Forelimb muscle (tissue), 1 donor: ENCODE measurements at regions not wholly inside any gene's neighbourhood (a gene's known extent, or its start where the extent isn't known, plus 50 kb on each side); places are given as distances from the start of the nearest gene placed in this dataset.

ENCODE experiments used
- DNase-seq: peaks from one replicate; pipeline ENCODE4 v3.0.0-alpha.2; 2013; ENCODE audit warnings: low read depth

- DNase-seq, result no peak
Measured at GRCh38 chr1:232555494-232556210, 74.3 kb downstream of the SIPA1L2 start.

- no peak for DNase-seq
Measured at GRCh38 chr1:232554409-232554808, 75.5 kb downstream of the SIPA1L2 start.

DNA sequence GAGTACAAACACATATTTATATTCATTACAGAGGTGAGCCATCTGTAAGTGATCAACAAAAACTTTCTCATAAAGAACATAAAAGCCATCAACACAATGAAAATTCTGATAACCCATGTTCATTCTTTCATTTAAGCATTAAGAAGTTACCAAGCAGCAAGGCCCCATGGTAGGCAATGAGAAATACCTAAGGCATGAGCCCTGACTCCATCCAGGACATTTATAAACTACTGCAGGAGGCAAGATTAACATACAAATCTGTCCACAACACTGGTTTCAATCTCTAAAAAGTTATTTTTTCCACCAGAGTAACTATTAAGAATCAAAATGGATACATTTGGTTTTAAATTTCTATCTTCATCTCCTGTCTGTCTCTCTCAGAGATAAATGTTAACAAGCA is 76.1 kb downstream of the SIPA1L2 start:
- DNase-seq, result no peak

DNA sequence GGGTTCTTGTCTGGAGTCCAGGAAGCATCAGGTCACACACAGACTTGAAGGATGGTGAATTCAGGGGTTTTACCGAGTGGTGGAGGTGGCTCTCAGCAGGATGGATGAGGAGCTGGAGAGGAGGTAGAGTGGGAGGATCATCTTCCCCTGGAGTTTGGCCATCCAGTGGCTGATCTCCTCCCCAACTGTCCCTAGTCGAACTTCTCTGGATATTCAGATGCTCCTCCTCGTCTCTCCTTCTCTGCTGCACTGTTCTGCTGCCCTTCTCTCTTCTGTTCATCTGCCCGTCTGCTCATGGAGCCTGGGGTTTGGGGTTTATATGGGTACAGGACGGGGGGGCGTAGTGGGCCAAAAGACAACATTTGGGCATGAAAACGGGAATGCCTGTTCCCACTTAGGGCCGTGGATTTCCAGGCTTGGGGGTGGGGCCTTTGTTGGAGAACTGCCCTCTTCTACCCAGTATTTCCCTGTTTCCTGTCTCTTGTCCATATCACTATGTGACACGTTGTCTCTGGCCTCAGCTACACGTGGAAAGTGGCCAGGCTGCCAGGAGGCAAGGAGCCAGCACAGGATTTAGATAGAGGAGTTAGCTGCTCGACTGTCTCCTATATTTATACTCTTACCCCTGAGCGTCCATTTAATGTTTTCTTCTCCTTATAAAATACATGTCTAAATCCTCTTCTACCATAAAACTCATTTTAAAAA is 76.7 kb downstream of the SIPA1L2 start:
- no peak for DNase-seq

GRCh38 chr1:232551386-232551785 is 78.5 kb downstream of the SIPA1L2 start:
- no peak for DNase-seq

- no peak for DNase-seq
Measured at GRCh38 chr1:232550007-232550406, 79.9 kb downstream of the SIPA1L2 start.

DNA sequence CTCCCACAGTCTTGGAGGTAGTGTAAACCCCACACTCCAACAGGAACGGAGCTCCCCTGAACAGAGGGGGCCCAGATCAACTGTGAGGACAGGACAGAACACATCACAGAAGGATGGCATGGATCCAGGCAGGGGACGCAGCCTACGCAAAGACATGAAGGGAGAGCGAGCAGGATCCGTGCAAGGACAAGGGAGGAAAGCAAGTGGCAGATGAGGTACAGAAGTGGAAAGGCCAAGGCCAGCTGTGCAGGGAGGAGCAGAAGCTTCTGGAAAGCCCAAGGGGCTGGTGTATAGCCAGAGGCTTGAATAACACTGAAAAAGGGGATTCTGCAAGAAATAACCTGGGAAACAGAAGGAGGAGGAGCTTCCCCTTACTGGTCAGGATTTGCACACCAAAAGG is 81.2 kb downstream of the SIPA1L2 start:
- DNase-seq, result no peak

- no peak for DNase-seq
Measured at GRCh38 chr1:232547938-232548484, 81.9 kb downstream of the SIPA1L2 start.

DNA sequence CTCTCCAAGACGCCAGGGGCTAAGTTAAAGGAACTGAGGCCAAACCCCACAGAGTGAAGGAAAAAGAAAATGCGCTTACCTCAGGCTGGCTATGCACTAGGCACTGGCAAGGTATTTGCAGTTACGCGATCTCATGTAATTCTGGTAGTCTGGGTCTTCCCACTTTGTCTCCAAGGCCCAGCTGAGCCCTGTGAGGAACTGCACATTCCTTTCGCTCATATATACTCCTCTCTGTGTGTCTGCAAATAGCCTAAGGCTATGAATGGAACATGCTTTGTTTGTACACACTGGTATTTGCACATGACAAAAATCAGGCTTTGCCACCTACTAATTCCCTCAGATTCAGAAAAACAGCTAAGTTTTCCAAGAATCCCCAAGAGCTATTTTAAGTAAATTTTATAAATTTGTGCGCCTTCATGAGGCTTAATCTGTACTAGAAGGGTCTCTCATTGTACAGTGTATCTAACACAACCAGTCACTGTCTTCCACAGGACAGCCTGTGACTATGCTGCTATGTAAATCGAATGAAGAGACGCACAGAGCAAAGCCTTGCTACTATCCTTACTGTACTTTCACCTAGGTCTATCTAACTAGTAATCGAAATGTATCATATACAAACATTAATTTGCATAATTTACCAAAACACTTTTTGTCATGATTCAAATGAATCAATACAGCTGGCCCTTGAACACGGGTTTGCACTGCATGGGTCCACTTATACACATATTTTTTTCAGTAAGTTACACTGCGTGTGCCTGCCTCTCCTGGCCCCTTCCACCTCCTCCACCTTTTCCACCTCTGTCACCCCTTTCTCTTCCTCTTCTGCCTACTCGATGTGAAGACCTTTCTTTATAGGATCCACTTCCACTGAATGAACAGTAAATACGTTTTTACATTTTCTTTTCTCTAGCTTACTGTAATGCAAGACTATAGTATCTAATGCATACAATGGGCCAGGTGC is 87.0 kb downstream of the SIPA1L2 start:
- no peak for DNase-seq

GRCh38 chr1:232538943-232539302 is 91.0 kb downstream of the SIPA1L2 start:
- no peak for DNase-seq

DNA sequence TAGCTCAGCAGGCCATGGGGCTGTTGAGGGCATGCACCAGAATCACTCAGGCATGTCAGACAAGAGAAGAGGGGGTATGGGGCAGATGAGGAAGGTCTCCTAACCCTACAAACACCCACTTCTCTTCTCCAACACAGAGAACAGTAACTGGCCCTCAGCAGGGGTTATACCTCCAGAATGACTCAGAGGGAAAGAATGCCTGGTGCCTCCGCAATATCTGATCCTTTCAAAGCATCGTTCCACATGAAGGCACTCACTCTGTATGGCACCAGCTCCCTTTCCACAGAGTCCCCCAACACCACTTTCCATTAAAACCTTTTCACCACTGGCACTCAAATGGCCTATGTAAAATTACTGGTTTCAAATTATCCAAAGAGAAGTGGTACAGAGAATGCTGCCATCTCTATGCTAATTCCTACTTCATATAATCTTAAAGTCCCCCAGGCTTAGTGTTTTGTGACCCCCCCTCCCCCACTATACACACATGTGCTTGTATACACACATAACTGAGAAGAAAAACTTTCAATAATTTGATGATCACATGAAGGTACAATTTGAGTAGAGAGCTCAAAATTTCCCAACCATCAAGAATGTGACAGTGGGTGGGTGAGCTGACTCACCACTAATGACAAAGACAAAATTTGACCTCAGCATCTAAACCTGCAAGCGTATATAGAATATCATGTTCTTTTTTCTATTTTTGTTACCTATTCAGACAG is 91.5 kb downstream of the SIPA1L2 start:
- DNase-seq, result no peak

- no peak for DNase-seq
Measured at GRCh38 chr1:232534552-232535517, 95.1 kb downstream of the SIPA1L2 start.

DNA sequence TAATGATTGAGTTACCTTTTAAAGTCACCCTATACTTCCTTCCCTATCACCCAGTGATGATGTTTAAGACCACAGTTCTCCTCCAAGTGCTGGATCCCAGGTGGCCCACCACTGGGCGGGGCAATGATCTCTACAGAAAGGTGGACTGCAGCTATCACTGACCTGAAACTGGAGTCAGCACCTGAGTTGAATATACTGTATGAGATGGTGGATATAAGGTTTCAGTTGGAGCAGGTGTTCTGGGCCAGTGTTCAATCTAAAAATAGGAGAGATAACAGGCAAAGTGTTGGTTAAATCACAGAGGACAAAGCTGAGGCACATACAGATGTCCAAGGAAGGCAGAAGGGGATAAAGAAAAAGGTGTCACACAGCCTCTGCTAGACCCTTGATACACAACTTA is 96.6 kb downstream of the SIPA1L2 start:
- no peak for DNase-seq

DNA sequence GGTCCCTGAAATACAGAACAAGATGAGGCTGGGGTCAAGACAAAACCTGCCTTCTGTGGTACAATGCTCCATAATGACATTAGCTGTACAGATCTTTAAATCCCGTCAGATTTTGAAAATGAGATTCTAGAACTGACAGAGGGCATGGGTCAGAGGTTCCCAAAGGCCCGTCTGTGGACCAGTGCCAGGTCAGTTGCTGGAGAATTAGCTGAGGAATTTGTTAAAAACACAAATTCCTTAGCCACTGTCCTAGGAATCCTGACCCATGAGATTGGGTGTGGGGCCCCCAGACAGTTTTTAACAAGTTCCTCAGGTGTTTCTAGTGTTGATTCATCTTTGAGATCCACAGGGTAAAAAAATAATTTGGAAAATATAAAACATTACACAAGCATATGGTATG is 97.0 kb downstream of the SIPA1L2 start:
- DNase-seq, result no peak

GRCh38 chr1:232531291-232531690 is 98.6 kb downstream of the SIPA1L2 start:
- DNase-seq, result no peak

- DNase-seq, result no peak
Measured at GRCh38 chr1:232529747-232530146, 100.2 kb downstream of the SIPA1L2 start.

DNA sequence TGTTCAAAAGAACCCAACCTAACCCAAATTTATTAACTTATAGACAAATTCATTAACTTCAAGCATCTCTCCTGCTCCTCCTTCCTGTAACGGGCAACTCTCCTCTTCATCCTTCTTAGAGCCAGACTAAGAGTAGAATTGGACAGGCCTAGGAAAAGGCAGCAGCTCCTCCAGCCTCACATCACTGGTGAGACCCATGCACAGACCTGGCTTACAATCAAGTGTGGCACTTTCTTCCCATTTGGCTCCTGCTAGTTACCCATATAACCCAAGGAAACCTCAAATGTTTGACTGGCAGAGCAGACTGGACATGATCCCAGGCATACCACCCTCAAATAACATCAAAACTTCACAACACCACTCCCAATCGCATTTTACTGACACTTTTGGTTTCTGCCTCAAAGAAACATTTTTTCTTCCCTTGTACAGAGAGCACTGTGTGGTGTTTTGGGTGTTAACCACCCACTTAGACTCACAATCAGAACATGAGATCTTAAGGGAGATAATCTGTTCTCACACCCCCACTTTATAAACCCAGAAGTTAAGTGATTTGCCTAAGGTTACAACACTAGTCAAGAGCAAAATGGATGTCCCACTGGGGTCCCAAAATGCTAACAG is 101.4 kb downstream of the SIPA1L2 start:
- DNase-seq, result no peak

DNA sequence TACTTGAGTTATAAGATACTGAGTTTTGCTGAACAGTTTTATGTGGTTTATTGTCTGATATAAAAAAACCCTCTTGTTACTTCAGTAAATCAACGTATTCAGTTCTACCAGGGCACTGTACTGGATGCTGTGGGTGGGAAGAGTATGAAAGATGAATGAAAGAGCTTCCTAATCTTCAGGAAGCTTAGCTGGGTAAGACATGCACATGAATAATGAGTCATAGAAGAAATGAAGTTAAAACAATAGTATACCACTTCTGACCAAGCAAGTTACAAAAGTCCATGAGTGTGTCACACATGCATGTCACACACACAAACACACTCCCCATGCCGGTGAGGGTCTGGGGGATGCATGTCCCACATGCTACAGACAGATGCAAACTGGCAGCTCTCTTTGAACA is 105.9 kb downstream of the SIPA1L2 start:
- no peak for DNase-seq

DNA sequence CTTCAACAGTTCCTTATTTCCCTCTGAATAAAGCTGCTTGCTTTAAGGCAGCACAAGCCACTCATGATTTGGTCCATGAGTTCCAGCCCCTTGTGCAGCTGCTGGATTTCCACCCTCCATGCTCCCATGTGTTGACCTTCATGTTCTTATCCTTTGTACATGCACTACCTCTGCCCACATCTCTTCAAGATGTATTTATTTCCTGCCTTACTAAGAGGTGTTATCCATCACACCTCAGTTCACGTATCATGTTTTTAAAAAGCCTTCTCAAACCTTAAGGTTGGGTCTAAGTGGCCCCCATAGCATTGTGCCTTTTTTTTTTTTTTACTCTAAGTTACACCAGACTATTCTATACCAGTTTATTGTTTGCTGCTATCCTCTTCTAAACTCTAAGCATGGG is 107.7 kb downstream of the SIPA1L2 start:
- DNase-seq, result no peak

GRCh38 chr1:232521660-232522059 is 108.3 kb downstream of the SIPA1L2 start:
- DNase-seq, result no peak
